ENCODE measurements at regions not wholly inside any gene's neighbourhood (a gene's known extent, or its start where the extent isn't known, plus 50 kb on each side); places are given as distances from the start of the nearest gene placed in this dataset.

DNA sequence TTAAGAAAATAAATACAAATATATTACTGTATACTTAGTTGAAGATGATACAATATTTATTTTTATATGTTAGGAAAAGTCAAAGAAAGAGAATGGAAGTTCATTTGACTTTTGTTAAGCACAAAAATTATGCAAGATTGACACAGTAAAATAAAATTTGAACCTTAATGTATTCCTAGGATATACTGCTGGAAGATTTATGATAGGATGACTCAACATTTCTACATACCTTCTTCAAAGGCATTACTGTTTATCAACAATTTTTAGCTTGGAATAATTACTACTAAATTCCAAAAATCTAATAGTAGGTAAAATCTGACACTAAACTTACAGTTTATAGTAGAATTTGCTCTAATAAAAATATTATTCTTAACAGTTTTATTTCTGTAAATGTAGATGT, 257.3 kb upstream of the ADAMTS5 start:
- ChIA-PET POLR2A (no interaction called here), CTCF (interaction anchor here (1.0 kb wide), 1 partner anchor 8 kb away, joined by 4 read pairs; no protein-coding TSS in a partner anchor)
- H3K27me3 ChIP-seq (ENCODE audit: control insufficient read depth in 2 of 2, insufficient read depth in 2 of 2, low read length in 2 of 2) = no peaks in the 10 kb centered on the region
- H3K27ac ChIP-seq (ENCODE audit: insufficient read depth, low read depth, low read length) = no peak overlapping the region
- no peak for FAIRE-seq
- dilution Hi-C loops (cut with MboI; ENCODE audit: extremely low pct_ligation_motif_present, low sequenced_read_pairs) (no loop called here), intact Hi-C loops (cut with micrococcal nuclease) (no loop called here)
- no peaks in the 10 kb centered on the region for H3K79me2 ChIP-seq (ENCODE audit: control insufficient read depth, insufficient read depth, low read length)
- no peak overlapping the region for H3K4me2 ChIP-seq (ENCODE audit: insufficient read depth, low read length)
- no peak overlapping the region for H3K4me3 ChIP-seq (replicated peaks in 1 of 3; ENCODE audit: insufficient read depth in 1 of 3, low read depth in 1 of 3, low read length in 3 of 3)
- no peak for TF ChIP-seq MYC (IDR thresholded peaks at IDR 0.05; ENCODE audit: low read depth, low read length)
- TF ChIP-seq, protein P1, sequence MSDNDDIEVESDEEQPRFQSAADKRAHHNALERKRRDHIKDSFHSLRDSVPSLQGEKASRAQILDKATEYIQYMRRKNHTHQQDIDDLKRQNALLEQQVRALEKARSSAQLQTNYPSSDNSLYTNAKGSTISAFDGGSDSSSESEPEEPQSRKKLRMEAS (IDR thresholded peaks at IDR 0.05; ENCODE audit: insufficient read depth, insufficient read length) = no peak
- TF ChIP-seq, protein P2, sequence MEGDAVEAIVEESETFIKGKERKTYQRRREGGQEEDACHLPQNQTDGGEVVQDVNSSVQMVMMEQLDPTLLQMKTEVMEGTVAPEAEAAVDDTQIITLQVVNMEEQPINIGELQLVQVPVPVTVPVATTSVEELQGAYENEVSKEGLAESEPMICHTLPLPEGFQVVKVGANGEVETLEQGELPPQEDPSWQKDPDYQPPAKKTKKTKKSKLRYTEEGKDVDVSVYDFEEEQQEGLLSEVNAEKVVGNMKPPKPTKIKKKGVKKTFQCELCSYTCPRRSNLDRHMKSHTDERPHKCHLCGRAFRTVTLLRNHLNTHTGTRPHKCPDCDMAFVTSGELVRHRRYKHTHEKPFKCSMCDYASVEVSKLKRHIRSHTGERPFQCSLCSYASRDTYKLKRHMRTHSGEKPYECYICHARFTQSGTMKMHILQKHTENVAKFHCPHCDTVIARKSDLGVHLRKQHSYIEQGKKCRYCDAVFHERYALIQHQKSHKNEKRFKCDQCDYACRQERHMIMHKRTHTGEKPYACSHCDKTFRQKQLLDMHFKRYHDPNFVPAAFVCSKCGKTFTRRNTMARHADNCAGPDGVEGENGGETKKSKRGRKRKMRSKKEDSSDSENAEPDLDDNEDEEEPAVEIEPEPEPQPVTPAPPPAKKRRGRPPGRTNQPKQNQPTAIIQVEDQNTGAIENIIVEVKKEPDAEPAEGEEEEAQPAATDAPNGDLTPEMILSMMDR (IDR thresholded peaks at IDR 0.05; ENCODE audit: extremely low read depth in 1 of 2, insufficient read depth in 1 of 2, low read depth in 1 of 2, low read length in 2 of 2) = no peak
- TF ChIP-seq JUN (IDR thresholded peaks at IDR 0.05; ENCODE audit: borderline replicate concordance, insufficient read depth, insufficient read length, low read depth) = no peak
- TF ChIP-seq GATA2 (IDR thresholded peaks at IDR 0.05; ENCODE audit: insufficient read depth, insufficient read length, low read depth, low read length) = no peak
- no peak for TF ChIP-seq POLR2AphosphoS5 (IDR thresholded peaks at IDR 0.05; ENCODE audit: insufficient read depth, low read depth, low read length)
- H3K9ac ChIP-seq (replicated peaks; ENCODE audit: extremely low read depth, insufficient read depth, low read length) = no peak overlapping the region
- no peaks in the 10 kb centered on the region for H3K4me1 ChIP-seq (ENCODE audit: control insufficient read depth, extremely low read depth, insufficient read depth, low read length)
- H2AFZ ChIP-seq (ENCODE audit: low read depth, low read length) = no peak overlapping the region
- no peaks in the 10 kb centered on the region for H3K9me3 ChIP-seq (replicated peaks; ENCODE audit: control insufficient read depth, insufficient read depth, low read length)
- H4K20me1 ChIP-seq (replicated peaks; ENCODE audit: control insufficient read depth, extremely low read depth, insufficient read depth, low read length) = no peaks in the 10 kb centered on the region
- BruUV-seq (replicated peaks) = no TSS peak
- DNase-seq (ENCODE audit: low read depth, low spot score) = no peak
- no peaks in the 10 kb centered on the region for H3K36me3 ChIP-seq (ENCODE audit: control insufficient read depth in 2 of 2, extremely low read depth in 1 of 2, insufficient read depth in 2 of 2, low read length in 2 of 2)
- H3K9me1 ChIP-seq (replicated peaks; ENCODE audit: control insufficient read depth, extremely low read depth, insufficient read depth, low read length) = no peaks in the 10 kb centered on the region

DNA sequence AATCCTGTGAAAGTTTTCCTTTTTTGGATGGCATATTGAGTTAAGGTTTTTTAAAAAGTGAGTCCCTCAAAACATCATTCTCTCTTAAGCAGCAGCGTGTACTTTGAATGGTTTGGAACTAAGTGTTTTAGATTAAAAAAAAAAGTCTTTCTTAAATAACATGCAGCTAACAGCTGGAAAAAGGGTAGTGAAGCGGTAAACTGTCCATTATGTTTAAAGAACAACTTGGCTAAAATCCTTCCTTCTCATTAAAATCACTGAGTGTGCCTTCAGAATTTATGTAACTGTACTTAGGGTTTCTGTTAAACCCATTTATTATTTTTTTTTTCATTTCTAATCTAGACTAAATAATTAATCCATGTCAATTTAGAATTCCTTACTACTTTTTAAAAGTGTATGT, 254.2 kb upstream of the ADAMTS5 start:
- no TSS peak for BruUV-seq (replicated peaks)
- Histone ChIP-seq H3K9me1 (replicated peaks; ENCODE audit: control insufficient read depth, extremely low read depth, insufficient read depth, low read length) (no peaks in the 10 kb centered on the region), H3K27me3 (ENCODE audit: control insufficient read depth in 2 of 2, insufficient read depth in 2 of 2, low read length in 2 of 2) (no peaks in the 10 kb centered on the region), H3K4me2 (ENCODE audit: insufficient read depth, low read length) (no peak overlapping the region), H2AFZ (ENCODE audit: low read depth, low read length) (no peak overlapping the region), H4K20me1 (replicated peaks; ENCODE audit: control insufficient read depth, extremely low read depth, insufficient read depth, low read length) (no peaks in the 10 kb centered on the region), H3K79me2 (ENCODE audit: control insufficient read depth, insufficient read depth, low read length) (no peaks in the 10 kb centered on the region), H3K36me3 (ENCODE audit: control insufficient read depth in 2 of 2, extremely low read depth in 1 of 2, insufficient read depth in 2 of 2, low read length in 2 of 2) (no peaks in the 10 kb centered on the region), H3K4me1 (ENCODE audit: control insufficient read depth, extremely low read depth, insufficient read depth, low read length) (no peaks in the 10 kb centered on the region), H3K4me3 (replicated peaks in 1 of 3; ENCODE audit: insufficient read depth in 1 of 3, low read depth in 1 of 3, low read length in 3 of 3) (no peak overlapping the region), H3K9me3 (replicated peaks; ENCODE audit: control insufficient read depth, insufficient read depth, low read length) (no peaks in the 10 kb centered on the region), H3K9ac (replicated peaks; ENCODE audit: extremely low read depth, insufficient read depth, low read length) (no peak overlapping the region), H3K27ac (ENCODE audit: insufficient read depth, low read depth, low read length) (no peak overlapping the region)
- DNase-seq (ENCODE audit: low read depth, low spot score) (no peak), FAIRE-seq (no peak)
- CTCF ChIA-PET = no interaction called here
- POLR2A ChIA-PET = no interaction called here
- intact Hi-C loops (cut with micrococcal nuclease) (no loop called here), dilution Hi-C loops (cut with MboI; ENCODE audit: extremely low pct_ligation_motif_present, low sequenced_read_pairs) (no loop called here)
- TF ChIP-seq JUN (IDR thresholded peaks at IDR 0.05; ENCODE audit: borderline replicate concordance, insufficient read depth, insufficient read length, low read depth) = no peak
- no peak for TF ChIP-seq MYC (IDR thresholded peaks at IDR 0.05; ENCODE audit: low read depth, low read length)
- TF ChIP-seq GATA2 (IDR thresholded peaks at IDR 0.05; ENCODE audit: insufficient read depth, insufficient read length, low read depth, low read length) = no peak
- TF ChIP-seq, protein P1 (IDR thresholded peaks at IDR 0.05; ENCODE audit: insufficient read depth, insufficient read length) = no peak
- no peak for TF ChIP-seq POLR2AphosphoS5 (IDR thresholded peaks at IDR 0.05; ENCODE audit: insufficient read depth, low read depth, low read length)
